NB4 (cell line): ENCODE measurements at regions not wholly inside any gene's neighbourhood (a gene's known extent, or its start where the extent isn't known, plus 50 kb on each side); places are given as distances from the start of the nearest gene placed in this dataset.
A peak's percentile ranks its signal among the peaks of the same experiment; 100 is the strongest.
"Not testable (repeated sequence)": the region's sequence is repeated elsewhere in the genome, so short reads cannot be mapped to it uniquely, and the experiment has no call there.

Experiments used
- DNase-seq: peaks from one replicate; pipeline ENCODE4 v3.0.0; 2010; ENCODE audit warnings: low read depth
- H3K4me3 ChIP-seq: one replicate; pipeline ENCODE4 v1.5.1; 2011; ENCODE audit warnings: mild to moderate bottlenecking, low read depth, low read length, moderate library complexity
- CTCF ChIP-seq: IDR thresholded peaks from one replicate; pipeline ENCODE4 v1.5.1; 2012; ENCODE audit warnings: low read depth, low read length
- MYC ChIP-seq: IDR thresholded peaks from 2 replicates; pipeline ENCODE4 v1.6.1; 2011; ENCODE audit warnings: low read depth, low read length
- POLR2A ChIP-seq: IDR thresholded peaks from 2 replicates; pipeline ENCODE4 v1.6.1; 2011; ENCODE audit warnings: mild to moderate bottlenecking; ENCODE audit not compliant: insufficient read length; ENCODE audit errors: extremely low read depth
- TF ChIP-seq, protein P1 (sequence below): IDR thresholded peaks from 2 replicates; pipeline ENCODE4 v1.6.1; 2011; ENCODE audit warnings: low read depth, low read length

- TF ChIP-seq CTCF: no peak
- TF ChIP-seq, protein P1, sequence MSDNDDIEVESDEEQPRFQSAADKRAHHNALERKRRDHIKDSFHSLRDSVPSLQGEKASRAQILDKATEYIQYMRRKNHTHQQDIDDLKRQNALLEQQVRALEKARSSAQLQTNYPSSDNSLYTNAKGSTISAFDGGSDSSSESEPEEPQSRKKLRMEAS: no peak
- TF ChIP-seq POLR2A: no peak
- no peak for TF ChIP-seq MYC
- H3K4me3 ChIP-seq: no peak overlapping the region
Measured at GRCh38 chr6:169406804-169407203, 153.2 kb upstream of the THBS2 start.

DNA sequence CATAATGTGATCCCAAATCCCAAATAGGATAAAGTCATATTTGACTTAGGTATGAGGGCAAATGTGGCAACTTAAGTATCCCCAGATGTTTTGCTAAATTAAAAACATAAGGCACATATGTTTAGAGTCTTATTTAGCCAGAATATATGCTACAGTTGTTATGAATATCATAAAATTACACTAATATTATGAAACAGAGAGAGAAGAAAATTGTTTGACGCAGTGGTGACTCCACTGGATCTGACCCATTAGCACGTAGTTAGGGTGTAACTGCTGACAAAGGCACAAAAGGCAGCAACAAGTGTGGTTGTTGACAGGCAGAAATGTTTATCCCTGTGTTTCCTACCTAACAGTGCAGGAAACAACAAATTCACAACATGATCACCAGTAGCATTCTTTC is 152.4 kb upstream of the THBS2 start:
- TF ChIP-seq CTCF (no peak), POLR2A (no peak), MYC (no peak)
- TF ChIP-seq, protein P1: no peak
- H3K4me3 ChIP-seq: no peak overlapping the region

More at GRCh38 chr6:169406804-169407203, 153.2 kb upstream of the THBS2 start:
- DNase-seq: no peak

DNA sequence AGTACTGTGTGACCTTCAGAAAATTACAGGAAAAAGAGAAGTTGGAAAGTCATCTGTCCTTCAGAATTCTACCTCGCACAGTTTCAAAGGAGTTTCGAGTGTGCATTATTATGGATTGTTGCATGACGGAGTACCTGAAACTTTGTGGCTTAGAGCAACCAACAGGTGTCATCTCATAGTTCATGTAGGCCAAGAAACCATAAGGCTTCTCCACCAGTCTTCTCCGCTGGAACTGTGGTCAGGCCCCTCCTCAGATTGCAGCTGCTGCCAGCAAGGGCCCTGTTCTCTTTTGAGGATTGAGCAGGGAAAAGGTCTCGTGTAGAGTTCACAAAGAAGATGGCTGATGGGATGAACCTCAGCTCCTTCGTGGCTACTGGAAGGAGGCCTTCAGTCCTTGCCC is 151.2 kb upstream of the THBS2 start:
- DNase-seq: no peak

More for the DNA sequence above, 152.4 kb upstream of the THBS2 start:
- DNase-seq: no peak

DNA sequence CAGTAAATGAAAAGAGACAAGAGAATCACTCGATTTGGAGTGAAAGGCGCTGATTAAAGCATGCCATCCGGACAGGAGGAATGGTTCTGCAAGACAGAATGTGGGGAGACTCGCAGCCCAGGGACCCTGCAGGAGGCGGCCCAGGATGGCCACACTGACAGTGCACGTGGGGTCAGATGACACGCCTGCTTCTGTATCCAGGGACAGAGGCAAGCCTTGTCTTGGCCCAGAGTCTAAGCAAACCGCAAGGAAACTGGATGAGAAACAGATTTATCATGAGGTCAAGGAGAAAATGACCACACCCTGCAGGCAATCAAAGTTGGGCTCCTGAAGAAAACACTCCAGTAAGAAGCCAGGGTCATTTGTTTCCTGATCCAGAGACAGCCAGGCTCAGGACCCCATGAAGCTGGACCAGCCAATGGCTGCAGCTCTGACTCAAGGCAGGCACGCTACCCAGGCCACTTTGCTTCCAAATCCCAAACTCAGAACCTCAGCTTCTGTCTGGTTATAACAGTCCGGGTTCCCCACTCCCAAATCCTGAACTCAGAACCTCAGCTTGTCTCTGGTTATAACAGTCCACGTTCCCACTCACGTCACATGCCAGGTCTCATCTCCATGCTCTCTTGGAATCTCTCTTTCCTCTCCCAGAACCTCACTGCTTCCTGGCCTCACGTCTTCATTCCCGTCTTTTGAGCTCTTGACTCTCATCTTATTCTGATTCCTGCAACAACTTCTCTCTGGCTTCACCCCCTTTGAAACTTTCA is 144.9 kb upstream of the THBS2 start:
- no peak for DNase-seq
- TF ChIP-seq CTCF (no peak), POLR2A (no peak), MYC (no peak)
- TF ChIP-seq, protein P1: no peak
- no peak overlapping the region for H3K4me3 ChIP-seq

More for the DNA sequence above, 151.2 kb upstream of the THBS2 start:
- TF ChIP-seq, protein P1: no peak
- no peak for TF ChIP-seq POLR2A
- no peak overlapping the region for H3K4me3 ChIP-seq

DNA sequence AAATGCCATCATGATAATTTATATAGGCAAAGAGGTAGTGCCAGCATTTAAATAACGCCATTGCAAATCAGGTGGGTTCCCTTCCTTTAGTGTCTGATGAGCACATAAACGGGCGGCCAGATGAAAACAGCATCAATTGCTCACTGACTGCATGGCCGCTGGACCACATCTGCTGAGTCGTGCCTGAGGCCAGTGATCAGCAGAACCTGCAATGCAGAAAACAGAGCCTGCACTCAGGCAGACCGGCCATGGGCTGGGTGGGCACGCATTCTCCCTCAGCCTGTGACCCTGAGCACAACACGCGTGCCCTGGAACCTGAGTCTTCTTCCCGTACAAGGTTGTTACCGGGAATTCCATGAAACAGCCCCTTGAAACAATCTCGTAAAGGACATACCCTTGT is 144.0 kb upstream of the THBS2 start:
- TF ChIP-seq CTCF: no peak
- no peak for TF ChIP-seq MYC
- TF ChIP-seq, protein P1: no peak
- TF ChIP-seq POLR2A: no peak
- DNase-seq: no peak
- H3K4me3 ChIP-seq: no peak overlapping the region

GRCh38 chr6:169396554-169397163 is 143.0 kb upstream of the THBS2 start:
- H3K4me3 ChIP-seq: no peak overlapping the region
- peak; percentile 45 for DNase-seq
- TF ChIP-seq MYC (no peak), POLR2A (no peak), CTCF (no peak)
- TF ChIP-seq, protein P1: no peak

DNA sequence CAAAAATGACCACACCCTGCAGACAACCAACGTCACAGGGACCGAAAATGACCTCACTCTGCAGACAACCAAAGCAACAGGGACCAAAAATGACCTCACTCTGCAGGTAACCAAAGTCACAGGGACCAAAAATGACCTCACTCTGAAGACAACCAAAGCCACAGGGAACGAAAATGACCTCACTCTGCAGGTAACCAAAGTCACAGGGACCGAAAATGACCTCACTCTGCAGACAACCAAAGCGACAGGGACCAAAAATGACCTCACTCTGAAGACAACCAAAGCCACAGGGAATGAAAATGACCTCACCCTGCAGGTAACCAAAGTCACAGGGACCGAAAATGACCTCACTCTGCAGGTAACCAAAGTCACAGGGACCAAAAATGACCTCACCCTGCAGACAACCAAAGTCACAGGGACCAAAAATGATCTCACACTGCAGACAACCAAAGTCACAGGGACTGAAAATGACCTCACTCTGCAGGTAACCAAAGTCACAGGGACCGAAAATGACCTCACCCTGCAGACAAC is 142.4 kb upstream of the THBS2 start:
- H3K4me3 ChIP-seq, DNase-seq: not testable (repeated sequence)
